Neural progenitor cell (in vitro differentiated cells): ENCODE measurements at regions not wholly inside any gene's neighbourhood (a gene's known extent, or its start where the extent isn't known, plus 50 kb on each side); places are given as distances from the start of the nearest gene placed in this dataset.

Source experiments
- CTCF ChIP-seq: fragments of 200-600 bp; sonication (generic); IDR thresholded peaks from 2 replicates; pipeline ENCODE4 v1.5.1; 2017; ENCODE audit warnings: antibody characterized with exemption, mild to moderate bottlenecking
- EZH2 ChIP-seq: fragments of 200-600 bp; sonication (generic); IDR thresholded peaks from 2 replicates; pipeline ENCODE4 v1.6.1; 2017; ENCODE audit warnings: antibody characterized with exemption, mild to moderate bottlenecking, moderate library complexity
- EZH2phosphoT487 ChIP-seq: fragments of 200-600 bp; sonication (generic); IDR thresholded peaks from 2 replicates; pipeline ENCODE4 v1.6.1; 2017; ENCODE audit warnings: antibody characterized with exemption

GRCh38 chr12:97167598-97167997 lies 260.5 kb downstream of the NEDD1 start:
- TF ChIP-seq CTCF = no peak
- no peak for TF ChIP-seq EZH2
- no peak for TF ChIP-seq EZH2phosphoT487
